ENCODE measurements at regions not wholly inside any gene's neighbourhood (a gene's known extent, or its start where the extent isn't known, plus 50 kb on each side); places are given as distances from the start of the nearest gene placed in this dataset.
A peak's percentile ranks its signal among the peaks of the same experiment; 100 is the strongest.

GRCh38 chr4:188663369-188663768, 524.1 kb downstream of the TRIML1 start:
- H3K27ac ChIP-seq (ENCODE audit: insufficient read depth, low read length) = no peak overlapping the region
- H3K14ac ChIP-seq (replicated peaks; ENCODE audit: low read depth, low read length) = no peak overlapping the region
- H3K56ac ChIP-seq (ENCODE audit: extremely low read depth, insufficient read depth, low read length) = no peak overlapping the region
- H3K9me3 ChIP-seq (ENCODE audit: control insufficient read depth, insufficient read depth, low read length) = no peaks in the 10 kb centered on the region; the same call in 1 of the 2 replicates
- no peak overlapping the region for H4K8ac ChIP-seq (ENCODE audit: low read depth in 2 of 2, low read length in 2 of 2)
- H4K5ac ChIP-seq (ENCODE audit: low read depth, low read length) = no peak overlapping the region
- H2BK5ac ChIP-seq (ENCODE audit: low read depth, low read length, poor library complexity, severe bottlenecking) = no peak overlapping the region
- DNase-seq (no peak), ATAC-seq (ENCODE audit: low read depth) (no peak)
- no peaks in the 10 kb centered on the region for H3K36me3 ChIP-seq (ENCODE audit: control insufficient read depth, insufficient read depth, low read length)
- no peak overlapping the region for H2AK9ac ChIP-seq (replicated peaks; ENCODE audit: low read depth, low read length, poor library complexity)
- H3K79me1 ChIP-seq (ENCODE audit: low read depth in 1 of 2, low read length in 2 of 2) = no peaks in the 10 kb centered on the region
- H4K20me1 ChIP-seq (ENCODE audit: insufficient read depth, low read length) = no peaks in the 10 kb centered on the region
- ChIA-PET POLR2A (ENCODE audit: unreplicated experiment) (no interaction called here), CTCF (no interaction called here)
- H4K91ac ChIP-seq (ENCODE audit: insufficient read depth, low read depth, low read length) = no peak overlapping the region
- H2BK120ac ChIP-seq (ENCODE audit: low read depth, low read length) = no peak overlapping the region
- WGBS, 2 experiments (ENCODE audit: extremely low coverage in 2 of 2, insufficient read length in 1 of 2) = 96% methylated on average over 4 of the region's 9 CpGs; no CpG with 5 or more reads in 1 of the 2 experiments
- in situ Hi-C loops (cut with MboI; ENCODE audit: low sequenced_read_pairs) (no loop called here), intact Hi-C loops (cut with micrococcal nuclease) (no loop called here), dilution Hi-C loops (cut with HindIII; ENCODE audit: low sequenced_read_pairs, unreplicated experiment) (no loop called here)
- no TSS peak for BruUV-seq (replicated peaks)
- TF ChIP-seq, protein P1, sequence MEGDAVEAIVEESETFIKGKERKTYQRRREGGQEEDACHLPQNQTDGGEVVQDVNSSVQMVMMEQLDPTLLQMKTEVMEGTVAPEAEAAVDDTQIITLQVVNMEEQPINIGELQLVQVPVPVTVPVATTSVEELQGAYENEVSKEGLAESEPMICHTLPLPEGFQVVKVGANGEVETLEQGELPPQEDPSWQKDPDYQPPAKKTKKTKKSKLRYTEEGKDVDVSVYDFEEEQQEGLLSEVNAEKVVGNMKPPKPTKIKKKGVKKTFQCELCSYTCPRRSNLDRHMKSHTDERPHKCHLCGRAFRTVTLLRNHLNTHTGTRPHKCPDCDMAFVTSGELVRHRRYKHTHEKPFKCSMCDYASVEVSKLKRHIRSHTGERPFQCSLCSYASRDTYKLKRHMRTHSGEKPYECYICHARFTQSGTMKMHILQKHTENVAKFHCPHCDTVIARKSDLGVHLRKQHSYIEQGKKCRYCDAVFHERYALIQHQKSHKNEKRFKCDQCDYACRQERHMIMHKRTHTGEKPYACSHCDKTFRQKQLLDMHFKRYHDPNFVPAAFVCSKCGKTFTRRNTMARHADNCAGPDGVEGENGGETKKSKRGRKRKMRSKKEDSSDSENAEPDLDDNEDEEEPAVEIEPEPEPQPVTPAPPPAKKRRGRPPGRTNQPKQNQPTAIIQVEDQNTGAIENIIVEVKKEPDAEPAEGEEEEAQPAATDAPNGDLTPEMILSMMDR (conservative IDR thresholded peaks at IDR 0.05; ENCODE audit: low read depth, low read length) = no peak
- TF ChIP-seq RCOR1 (IDR thresholded peaks at IDR 0.05; ENCODE audit: insufficient replicate concordance, low read length) (no peak), CEBPB (IDR thresholded peaks at IDR 0.05; ENCODE audit: low read depth, low read length) (peak; percentile 65), NFE2L2 (IDR thresholded peaks at IDR 0.05; ENCODE audit: low read depth, low read length) (no peak)
- no peak overlapping the region for H2AFZ ChIP-seq (replicated peaks; ENCODE audit: low read length, poor library complexity)
- no peak overlapping the region for H3K23ac ChIP-seq (ENCODE audit: low read depth, low read length)
- H3K4me3 ChIP-seq (ENCODE audit: insufficient read depth, low read depth, low read length) = no peak overlapping the region
- H3K9me1 ChIP-seq (ENCODE audit: insufficient read depth, low read length) = 0 out of 2 replicates have a peak, but pooled peaks cover 3% of the 10 kb centered on the region
- H2BK20ac ChIP-seq (ENCODE audit: low read depth, low read length) = no peak overlapping the region
- H3K27me3 ChIP-seq (ENCODE audit: control insufficient read depth, insufficient read depth, low read length) = no peaks in the 10 kb centered on the region
- no peak overlapping the region for H3K4ac ChIP-seq (ENCODE audit: low read depth, low read length)
- H3K9ac ChIP-seq (ENCODE audit: low read depth, low read length) = no peak overlapping the region
- no peak overlapping the region for H3K4me2 ChIP-seq (ENCODE audit: low read depth, low read length)
- no peak overlapping the region for H2BK15ac ChIP-seq (ENCODE audit: low read depth, low read length)
- H3K4me1 ChIP-seq (ENCODE audit: control insufficient read depth, insufficient read depth, low read length) = peaks cover 2% of the 10 kb centered on the region; the same call in 1 of the 2 replicates
- H2AK5ac ChIP-seq (ENCODE audit: low read depth, low read length) = no peak overlapping the region
- no peak overlapping the region for H3K18ac ChIP-seq (ENCODE audit: low read depth, low read length)

Data from IMR-90 (cell line).